Heart left ventricle (tissue), 16 donors: ENCODE measurements at regions not wholly inside any gene's neighbourhood (a gene's known extent, or its start where the extent isn't known, plus 50 kb on each side); places are given as distances from the start of the nearest gene placed in this dataset.
A peak's percentile ranks its signal among the peaks of the same experiment; 100 is the strongest.

Experiments used
- ATAC-seq, 4 donors: fragments of 200-7000 bp; cut with Tn5 transposase; one replicate each; pipeline ENCODE4 v1.9.1; 2020 to 2022; ENCODE audit warnings: moderate library complexity in 4 of 4, mild to moderate bottlenecking in 3 of 4, moderate number of reproducible peaks in 1 of 4
- DNase-seq, 5 donors: peaks; one replicate each; pipeline ENCODE4 v3.0.0-alpha.2; 2020
- H3K27ac ChIP-seq, 12 donors: fragments of 200-600 bp; sonication (generic) in 4 of 12; one replicate each; pipeline versions ENCODE4 v1.5.0 to v1.8.0; 2016 to 2022; ENCODE audit warnings: mild to moderate bottlenecking in 2 of 12
- H3K27me3 ChIP-seq, 9 donors: fragments of 200-600 bp; sonication (generic) in 2 of 9; one replicate each; pipeline versions ENCODE4 v1.5.1 to v1.8.0; 2016 to 2022; ENCODE audit warnings: mild to moderate bottlenecking in 3 of 9
- H3K36me3 ChIP-seq, 9 donors: fragments of 200-600 bp; sonication (generic) in 2 of 9; one replicate each; pipeline versions ENCODE4 v1.5.0 to v1.8.0; 2018 to 2022; ENCODE audit warnings: mild to moderate bottlenecking in 2 of 9
- H3K4me1 ChIP-seq, 12 donors: fragments of 200-600 bp; sonication (generic) in 4 of 12; one replicate each; pipeline versions ENCODE4 v1.5.0 to v1.8.0; 2016 to 2022; ENCODE audit warnings: mild to moderate bottlenecking in 3 of 12
- H3K4me3 ChIP-seq, 12 donors: fragments of 200-600 bp; sonication (generic) in 4 of 12; one replicate each; pipeline versions ENCODE4 v1.5.0 to v1.8.0; 2017 to 2022; ENCODE audit warnings: mild to moderate bottlenecking in 9 of 12, moderate library complexity in 4 of 12
- H3K9me3 ChIP-seq, 12 donors: fragments of 200-600 bp; sonication (generic) in 4 of 12; one replicate each; pipeline versions ENCODE4 v1.5.0 to v1.8.0; 2016 to 2022; ENCODE audit warnings: mild to moderate bottlenecking in 1 of 12
- CTCF ChIP-seq, 12 donors: fragments of 200-600 bp; sonication (generic) in 4 of 12; IDR thresholded peaks; one replicate each; pipeline versions ENCODE4 v1.5.0 to v1.8.0; 2018 to 2022; ENCODE audit warnings: antibody characterized with exemption in 12 of 12, mild to moderate bottlenecking in 5 of 12
- POLR2A ChIP-seq, 2 donors: fragments of 450-650 bp; IDR thresholded peaks; one replicate each; pipeline ENCODE4 v1.6.1; 2017; ENCODE audit warnings: antibody characterized with exemption in 2 of 2, mild to moderate bottlenecking in 2 of 2, moderate library complexity in 2 of 2
- WGBS, 4 donors: extraction: QIAGEN DNeasy Blood & Tissue Kit in 2 of 4; methylation state at CpG; one replicate each; pipeline versions ENCODE4 v1.1.5 to v1.1.7; 2013 to 2018; 5-methylcytosine and 5-hydroxymethylcytosine counted together
- intact Hi-C, 10 donors: fragments of 100-400 bp; cut with DNase I; formaldehyde crosslinking; loops; one replicate each; pipeline versions ENCODE4 v1.11.1 to v1.14.2; 2022
- donor health status: ischemic (EF 13 %, LVEDD 7.1; RV severe dilation, severe dysfunction).
- donor health status: healthy with polysubstance abuse.
- donor health status: DM: no; HTN: yes; CAD: no.
- donor health status: DM: no; HTN: no; CAD: no.
- donor health status: ischemic (EF 25% LVEDD 6.9; RV normal size, moderate dysfunction).
- donor health status: ischemic (EF 25% LVEDD 5.7; RV mildly dilated, moderate dysfunction).
- donor health status: healthy.
- donor health status: DM: yes; HTN: yes; CAD: no.
- donor health status: ischemic (EF 35%, LVEDD 5.7; RV mildly dilated, moderate dysfunction).
- donor health status: nonischemic (EF 11% LVEDD 7.7; RV severe dilation, severe dysfunction).
- donor health status: DM: yes; HTN: yes; CAD: no.
- donor health status: PGD.
- donor health status: ischemic (EF 29% LVEDD 5.4; RV normal size, mild dysfunction).
- donor health status: nonischemic (EF 23%, LVEDD 6.1; RV moderate dilation, normal function).

GRCh38 chr1:29471487-29472313, 235.4 kb downstream of the PTPRU start:
- no peak for DNase-seq
- intact Hi-C loops, result no loop called here
- Histone ChIP-seq H3K4me1 (no peaks in the 10 kb centered on the region), H3K9me3 (no peaks in the 10 kb centered on the region), H3K27me3 (peaks cover 0 to 49% (median 18%) of the 10 kb centered on the region in 9 donors), H3K4me3 (no peak overlapping the region), H3K36me3 (no peaks in the 10 kb centered on the region), H3K27ac (no peak overlapping the region)
- 41 to 69% (median 58%) methylated on average over 2 to 5 of the region's 5 CpGs for WGBS, 4 donors
- TF ChIP-seq POLR2A (IDR thresholded peaks at IDR 0.05), result no peak
- TF ChIP-seq CTCF (IDR thresholded peaks at IDR 0.05), result no peak
- no peak for ATAC-seq

GRCh38 chr1:29470788-29471119, 234.4 kb downstream of the PTPRU start:
- no peak overlapping the region for H3K27ac ChIP-seq
- H3K36me3 ChIP-seq, result no peaks in the 10 kb centered on the region
- 75 to 84% (median 82%) methylated on average over 10 of the region's 10 CpGs for WGBS, 4 donors
- no peak for DNase-seq
- no peak for TF ChIP-seq POLR2A (IDR thresholded peaks at IDR 0.05)
- no peak for TF ChIP-seq CTCF (IDR thresholded peaks at IDR 0.05)
- H3K9me3 ChIP-seq, result peaks cover 0 to 8% (median 0%) of the 10 kb centered on the region in 12 donors
- peaks cover 0 to 39% (median 13%) of the 10 kb centered on the region in 9 donors for H3K27me3 ChIP-seq
- no peak for ATAC-seq
- intact Hi-C loops, result no loop called here
- H3K4me1 ChIP-seq, result no peaks in the 10 kb centered on the region
- no peak overlapping the region for H3K4me3 ChIP-seq

DNA sequence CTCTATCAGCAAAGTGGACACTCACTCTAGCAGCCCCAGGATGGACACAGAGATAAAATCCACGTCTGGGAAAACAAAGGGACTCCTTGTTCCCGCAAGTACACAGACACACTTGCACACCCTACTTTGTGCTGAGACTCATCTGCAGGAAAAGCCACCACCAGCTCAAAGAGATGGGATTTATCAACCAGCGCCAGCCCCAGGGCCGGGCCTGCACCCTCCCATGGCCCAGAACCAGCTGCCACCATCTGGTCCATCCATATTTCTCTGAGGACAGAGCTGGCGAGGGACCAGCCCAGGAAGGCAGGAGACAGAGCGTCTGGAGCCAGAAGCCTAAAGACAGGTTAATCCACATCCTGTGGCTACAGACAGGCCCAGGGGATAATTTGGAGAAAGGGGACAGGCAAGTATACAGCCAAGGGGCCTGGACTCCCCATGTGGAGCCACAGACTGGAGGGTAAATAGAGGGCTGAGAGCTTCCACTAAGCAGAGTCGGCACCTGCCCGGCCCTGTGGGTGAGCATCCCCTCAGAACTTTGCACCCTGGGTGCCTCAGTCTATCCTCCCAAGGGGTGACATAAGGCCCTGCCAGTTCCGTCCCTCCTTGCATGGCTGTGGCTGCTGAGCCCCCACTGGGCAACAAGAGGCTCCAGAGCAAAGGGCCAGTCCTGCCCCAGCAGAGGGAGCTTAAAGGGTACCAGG, 233.9 kb downstream of the PTPRU start:
- TF ChIP-seq POLR2A (IDR thresholded peaks at IDR 0.05) (no peak), CTCF (IDR thresholded peaks at IDR 0.05) (no peak)
- no peak overlapping the region for H3K4me3 ChIP-seq
- H3K4me1 ChIP-seq, result no peaks in the 10 kb centered on the region
- ATAC-seq, result no peak
- H3K27ac ChIP-seq, result no peak overlapping the region
- no peak for DNase-seq
- 56 to 67% (median 57%) methylated on average over 9 of the region's 9 CpGs for WGBS, 4 donors
- peaks cover 0 to 36% (median 9%) of the 10 kb centered on the region in 9 donors for H3K27me3 ChIP-seq
- intact Hi-C loops, result no loop called here
- peaks cover 0 to 13% (median 2%) of the 10 kb centered on the region in 12 donors for H3K9me3 ChIP-seq
- H3K36me3 ChIP-seq, result no peaks in the 10 kb centered on the region

DNA sequence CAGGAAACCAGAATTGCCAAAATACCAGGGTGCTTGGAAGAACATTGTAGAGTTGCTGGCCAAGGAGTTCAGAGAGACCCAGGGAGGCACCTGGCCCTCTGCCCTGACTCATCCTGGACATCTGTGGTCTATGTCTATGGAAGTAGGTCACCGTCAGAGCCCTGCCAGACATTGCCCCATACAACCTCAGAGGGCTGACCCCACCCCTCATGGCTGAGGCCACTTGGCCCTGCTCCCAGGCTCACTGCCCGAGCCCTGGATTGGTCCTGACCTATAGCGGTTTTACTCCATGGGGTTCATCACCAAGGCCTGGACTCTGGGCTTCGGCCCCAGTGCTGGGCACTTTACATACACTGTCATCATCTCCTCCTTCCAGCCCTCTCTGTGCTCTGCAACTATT, 233.1 kb downstream of the PTPRU start:
- Histone ChIP-seq H3K36me3 (no peaks in the 10 kb centered on the region), H3K4me1 (no peaks in the 10 kb centered on the region), H3K27ac (no peak overlapping the region), H3K4me3 (no peak overlapping the region), H3K9me3 (peaks cover 0 to 21% (median 5%) of the 10 kb centered on the region in 12 donors), H3K27me3 (peaks cover 0 to 35% (median 5%) of the 10 kb centered on the region in 9 donors)
- WGBS, 4 donors, result 46 to 61% (median 55%) methylated on average over 3 to 4 of the region's 4 CpGs
- TF ChIP-seq CTCF (IDR thresholded peaks at IDR 0.05) (no peak), POLR2A (IDR thresholded peaks at IDR 0.05) (no peak)
- intact Hi-C loops, result no loop called here
- DNase-seq (no peak), ATAC-seq (peak in 2 of 4 donors; percentile 36 to 51)
